SH-SY5Y (cell line): ENCODE measurements at regions not wholly inside any gene's neighbourhood (a gene's known extent, or its start where the extent isn't known, plus 50 kb on each side); places are given as distances from the start of the nearest gene placed in this dataset.
A peak's percentile ranks its signal among the peaks of the same experiment; 100 is the strongest.

Source experiments
- GATA2 ChIP-seq: IDR thresholded peaks from 2 replicates; pipeline ENCODE4 v1.6.1; 2011; ENCODE audit warnings: mild to moderate bottlenecking, low read depth, low read length
- GATA3 ChIP-seq: IDR thresholded peaks from 2 replicates; pipeline ENCODE4 v1.6.1; 2011; ENCODE audit warnings: low read depth, mild to moderate bottlenecking, low read length, moderate library complexity

DNA sequence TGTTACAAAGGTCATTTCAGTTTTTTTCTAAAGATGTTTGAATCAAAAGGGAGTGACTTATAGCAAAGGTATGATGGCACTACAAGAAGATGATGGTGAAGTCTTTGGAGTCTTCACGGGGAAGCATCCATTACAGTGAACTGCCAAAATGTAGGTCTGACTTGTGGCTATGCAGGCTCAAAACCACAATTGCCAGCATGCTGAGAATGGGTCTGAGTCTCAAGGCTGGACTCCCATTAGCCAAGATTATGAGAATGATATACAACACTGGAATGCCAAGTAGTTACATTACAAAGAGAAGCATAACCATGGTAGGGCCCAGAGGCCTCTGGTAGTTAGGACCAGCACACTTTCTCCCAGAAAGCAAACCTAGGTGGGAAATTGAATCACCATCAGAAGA, 194.2 kb downstream of the MTHFS start:
- TF ChIP-seq GATA3 (no peak), GATA2 (no peak)

DNA sequence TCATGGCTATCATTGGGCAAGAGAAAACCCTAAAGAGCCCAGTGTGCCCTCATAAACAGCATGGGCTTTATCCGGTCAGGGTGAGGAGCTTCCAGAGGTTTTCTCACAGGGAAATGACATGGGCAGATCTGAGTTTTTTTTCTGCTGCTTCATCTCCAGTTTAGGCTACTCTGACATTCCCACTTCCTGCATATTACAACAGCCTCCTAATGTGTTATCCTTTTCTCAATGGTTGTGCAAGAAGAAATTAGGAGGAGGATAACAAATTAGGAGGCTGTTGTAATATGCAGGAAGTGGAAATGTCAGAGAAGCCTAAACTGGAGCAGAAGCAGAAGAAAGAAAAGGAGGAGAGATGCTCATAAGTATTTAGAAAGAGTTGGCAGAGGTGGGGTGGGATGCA, 175.6 kb downstream of the MTHFS start:
- TF ChIP-seq GATA3 = no peak
- TF ChIP-seq GATA2 = no peak

- TF ChIP-seq GATA2 = no peak
- no peak for TF ChIP-seq GATA3
Observed at GRCh38 chr15:79724312-79724711, 172.5 kb downstream of the MTHFS start.

DNA sequence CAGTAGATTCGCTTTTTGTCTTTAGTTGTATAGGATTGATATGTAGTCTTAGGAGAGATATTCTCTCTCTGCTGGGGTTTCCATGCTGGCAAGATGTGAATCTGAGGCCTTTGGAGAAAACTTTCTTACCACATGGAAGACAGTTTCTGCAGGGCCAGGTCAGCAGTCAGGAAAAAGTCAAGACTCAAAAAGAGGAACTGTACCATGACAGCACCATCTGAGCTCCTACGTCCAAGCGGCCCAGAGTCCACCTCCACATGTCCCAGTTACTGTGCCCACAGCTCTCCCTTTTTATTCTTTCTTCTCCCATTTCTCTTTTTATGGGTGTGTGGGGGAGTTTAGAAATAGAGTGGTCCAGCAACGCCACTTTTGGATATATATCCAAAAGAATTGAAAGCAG, 172.0 kb downstream of the MTHFS start:
- TF ChIP-seq GATA3 (no peak), GATA2 (no peak)

GRCh38 chr15:79728867-79729266, 167.9 kb downstream of the MTHFS start:
- TF ChIP-seq GATA2 = no peak
- TF ChIP-seq GATA3 = no peak

DNA sequence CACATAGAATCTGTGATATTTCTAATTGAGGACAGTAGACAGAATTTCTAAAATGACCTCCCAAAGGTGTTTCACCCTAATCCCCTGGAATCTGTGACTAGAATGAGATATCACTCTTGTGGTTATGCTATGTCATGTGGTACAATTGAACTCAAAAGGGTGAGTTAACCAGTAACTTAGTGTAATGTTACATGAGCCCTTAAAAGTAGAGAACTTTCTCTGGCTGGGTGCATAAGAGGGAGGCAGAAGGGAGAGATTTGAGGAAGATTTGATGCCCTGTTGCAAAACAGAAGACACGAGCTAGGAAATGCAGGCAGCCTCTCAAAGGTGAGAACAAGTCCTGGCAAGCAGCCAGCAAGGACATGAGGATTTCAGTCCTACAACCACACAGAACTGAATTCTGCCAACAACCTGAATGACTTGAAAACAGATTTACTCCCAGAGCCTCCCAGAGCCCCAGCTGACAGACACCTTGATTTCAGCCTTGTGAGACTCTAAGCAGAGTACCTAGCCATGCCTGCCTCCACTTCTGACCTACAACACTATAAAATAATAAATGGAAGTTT, 160.3 kb downstream of the MTHFS start:
- TF ChIP-seq GATA3 (no peak), GATA2 (no peak)

DNA sequence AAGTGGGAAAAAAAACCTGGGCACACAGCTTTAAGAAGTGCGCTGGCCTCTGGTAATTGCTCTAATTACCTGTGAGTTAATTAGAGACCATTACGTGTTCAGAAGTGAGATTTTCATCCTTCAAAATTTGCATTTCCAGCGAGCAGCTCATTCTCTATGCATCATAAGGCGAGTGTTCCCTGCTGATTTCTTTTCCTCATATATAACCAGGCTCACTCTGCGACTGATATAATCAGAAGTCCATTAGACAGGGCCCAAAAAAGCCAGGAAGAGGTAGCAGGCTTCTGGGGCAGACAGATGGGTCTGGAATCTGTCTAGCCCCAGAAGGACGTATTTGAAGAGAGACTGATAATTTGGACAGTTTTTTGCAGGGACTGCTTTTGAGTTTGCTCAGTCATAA, 158.7 kb downstream of the MTHFS start:
- TF ChIP-seq GATA3 (peak; percentile 84), GATA2 (peak; percentile 94)

DNA sequence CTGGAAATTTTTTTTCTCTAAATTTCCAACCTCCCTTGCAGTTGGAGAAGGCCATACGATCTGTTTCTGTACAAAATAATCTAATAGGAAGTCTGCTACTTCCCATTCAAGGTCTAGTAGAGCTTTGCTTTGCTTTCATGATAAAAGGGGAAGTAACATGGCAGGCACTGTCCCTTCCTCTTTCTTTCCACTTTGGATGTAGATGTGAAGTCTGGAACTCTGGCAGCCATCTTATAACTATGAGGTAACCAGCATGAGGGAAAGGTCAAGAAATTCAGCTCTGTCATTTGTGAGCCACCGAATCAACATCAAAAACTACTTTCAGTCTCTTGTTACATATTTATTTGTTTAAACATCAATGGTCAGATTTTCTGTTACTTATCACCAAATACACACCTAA, 156.3 kb downstream of the MTHFS start:
- TF ChIP-seq GATA2 = no peak

DNA sequence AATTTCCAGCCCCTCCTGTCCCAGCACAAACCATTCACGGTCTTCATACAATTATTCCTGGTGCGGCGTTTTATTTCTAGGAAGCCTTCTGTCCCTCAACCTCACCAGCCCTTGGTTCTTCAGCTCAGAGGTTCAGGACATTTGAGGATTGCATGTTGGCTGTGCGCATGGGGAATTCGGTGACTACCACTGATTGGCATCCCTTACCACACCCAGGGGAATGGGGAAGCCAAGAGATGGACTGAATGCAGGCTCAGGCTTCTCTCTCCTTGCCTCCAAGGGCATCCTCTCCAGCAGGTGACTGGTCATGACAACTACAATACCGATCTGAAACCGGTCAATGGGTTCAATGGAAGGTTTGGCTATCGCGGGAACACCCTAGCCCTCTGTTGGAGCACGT, 153.8 kb downstream of the MTHFS start:
- TF ChIP-seq GATA2 = no peak
- TF ChIP-seq GATA3 = no peak

DNA sequence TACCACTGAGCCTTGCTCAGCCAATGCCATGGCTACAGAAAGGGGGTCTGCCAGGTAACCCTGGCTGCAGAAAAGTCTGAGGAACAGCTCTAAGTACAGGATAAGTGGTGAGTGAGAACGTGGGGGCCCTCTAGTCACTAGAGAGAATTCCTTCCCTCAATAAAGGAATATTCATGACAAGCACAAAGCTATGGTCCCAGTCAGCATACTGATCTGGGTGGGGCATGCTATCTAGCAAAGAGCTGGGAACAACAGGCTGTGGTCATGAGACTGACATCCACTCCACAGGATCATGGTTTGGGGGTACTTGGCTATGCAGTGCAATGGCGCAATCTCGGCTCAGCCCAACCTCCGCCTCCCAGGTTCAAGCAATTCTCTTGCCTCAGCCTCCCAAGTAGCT, 140.4 kb downstream of the MTHFS start:
- TF ChIP-seq GATA2 (no peak), GATA3 (no peak)

DNA sequence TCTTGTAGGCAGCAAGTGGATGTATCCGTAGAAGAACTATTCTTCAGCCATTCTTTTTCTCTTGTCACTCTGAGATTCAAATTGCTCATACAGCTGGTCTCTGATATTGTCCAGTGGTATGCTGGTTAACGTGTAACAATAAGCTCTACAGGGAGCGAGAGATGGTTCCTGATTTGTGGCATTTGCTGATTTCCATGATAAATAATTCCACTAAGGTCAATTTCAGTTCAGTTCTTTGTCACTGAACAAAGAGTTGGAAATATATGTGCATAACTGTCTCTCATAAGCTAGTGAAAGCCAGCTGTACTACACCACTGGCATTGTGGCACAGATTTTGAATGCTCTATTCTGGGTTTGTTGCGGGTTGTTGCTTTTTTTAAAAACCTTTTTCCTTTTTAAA, 131.7 kb downstream of the MTHFS start:
- no peak for TF ChIP-seq GATA2
- TF ChIP-seq GATA3 = no peak

GRCh38 chr15:79769069-79769481, 127.7 kb downstream of the MTHFS start:
- TF ChIP-seq GATA2 (no peak), GATA3 (no peak)

DNA sequence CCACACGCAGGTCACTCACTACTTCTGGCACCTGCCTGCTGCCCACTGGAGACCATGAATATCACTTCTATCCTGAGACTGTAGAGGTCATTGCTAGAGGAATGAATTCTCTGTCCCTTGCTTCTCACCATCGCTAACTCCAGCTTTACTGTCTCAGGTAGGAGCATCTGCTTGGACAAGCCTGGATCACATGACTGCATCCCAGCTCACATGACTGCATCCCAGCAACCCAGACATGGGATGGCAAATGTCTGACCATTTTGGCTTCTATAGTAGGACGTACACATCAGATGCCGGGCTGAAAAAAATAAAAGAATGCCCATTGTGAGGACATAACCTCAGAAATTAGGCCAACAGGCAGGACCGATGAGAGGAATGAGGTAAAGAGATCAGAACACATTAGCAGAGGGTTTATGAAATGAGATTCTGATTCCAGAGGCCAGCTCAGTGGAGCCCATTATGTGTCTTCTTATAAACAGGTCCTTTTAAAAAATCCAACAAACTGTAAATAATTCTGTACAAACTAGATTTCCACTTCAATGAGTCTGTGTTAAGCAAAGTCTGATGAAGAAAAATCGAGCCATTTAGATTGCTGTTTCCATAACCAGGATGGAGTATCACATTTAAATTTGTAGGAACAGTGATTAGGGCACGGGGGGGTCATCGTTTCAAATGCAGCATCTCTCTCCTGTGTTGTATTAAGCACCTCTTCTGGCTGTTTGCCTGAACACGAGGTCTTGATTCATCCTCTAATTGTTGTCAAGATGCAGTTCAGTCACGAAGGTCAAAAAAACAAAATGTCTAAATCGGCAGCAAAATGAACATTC, 126.7 kb downstream of the MTHFS start:
- TF ChIP-seq GATA3 = no peak

GRCh38 chr15:79773128-79773527, 123.7 kb downstream of the MTHFS start:
- no peak for TF ChIP-seq GATA3
- no peak for TF ChIP-seq GATA2

GRCh38 chr15:79775821-79776220, 121.0 kb downstream of the MTHFS start:
- no peak for TF ChIP-seq GATA3
- TF ChIP-seq GATA2 = no peak
